Prostate gland (tissue), 2 donors: ENCODE measurements at regions not wholly inside any gene's neighbourhood (a gene's known extent, or its start where the extent isn't known, plus 50 kb on each side); places are given as distances from the start of the nearest gene placed in this dataset.
"Not testable (repeated sequence)": the region's sequence is repeated elsewhere in the genome, so short reads cannot be mapped to it uniquely, and the experiment has no call there.

Experiments used
- CTCF ChIP-seq, 4 experiments: fragments of 200-600 bp in 2 of 4; fragments of 450-650 bp in 2 of 4; sonication (generic) in 2 of 4; IDR thresholded peaks; 1 replicate in 3 of 4; 2 replicates in 1 of 4; pipeline ENCODE4 v1.5.1; 2016 to 2019; ENCODE audit warnings: antibody characterized with exemption in 4 of 4, mild to moderate bottlenecking in 2 of 4, moderate library complexity in 2 of 4
- POLR2A ChIP-seq: fragments of 450-650 bp; IDR thresholded peaks from one replicate; pipeline ENCODE4 v1.6.1; 2016; ENCODE audit warnings: antibody characterized with exemption, mild to moderate bottlenecking
- POLR2AphosphoS5 ChIP-seq: sonication (generic); formaldehyde crosslinking; IDR thresholded peaks from one replicate; pipeline ENCODE4 v1.6.1; 2017; ENCODE audit warnings: antibody characterized with exemption

DNA sequence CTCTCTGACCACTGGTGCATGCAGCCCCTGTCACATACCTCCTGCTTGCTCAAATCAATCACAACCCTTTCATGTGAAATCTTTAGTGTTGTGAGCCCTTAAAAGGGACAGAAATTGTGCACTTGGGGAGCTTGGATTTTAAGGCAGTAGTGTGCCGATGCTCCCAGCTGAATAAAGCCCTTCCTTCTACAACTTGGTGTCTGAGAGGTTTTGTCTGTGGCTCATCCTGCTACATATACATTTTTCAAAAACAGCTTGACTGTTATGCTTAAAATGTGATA lies 413.8 kb downstream of the DAD1 start:
- not testable (repeated sequence) for TF ChIP-seq POLR2A; CTCF (IDR thresholded peaks at IDR 0.05); POLR2AphosphoS5
